ENCODE measurements at regions not wholly inside any gene's neighbourhood (a gene's known extent, or its start where the extent isn't known, plus 50 kb on each side); places are given as distances from the start of the nearest gene placed in this dataset.

- no peak for DNase-seq
Measured at GRCh38 chr1:103170609-103171008, 62.3 kb upstream of the COL11A1 start.

- no peak for DNase-seq
Measured at GRCh38 chr1:103162360-103162759, 54.0 kb upstream of the COL11A1 start.

GRCh38 chr1:103160281-103160680 lies 52.0 kb upstream of the COL11A1 start:
- no peak for DNase-seq

All from amygdala (tissue), 56 donors.